ENCODE measurements at regions not wholly inside any gene's neighbourhood (a gene's known extent, or its start where the extent isn't known, plus 50 kb on each side); places are given as distances from the start of the nearest gene placed in this dataset.

- ATAC-seq (no peak), DNase-seq (ENCODE audit: low spot score) (no peak)
- H3K27ac Mint-ChIP-seq, result no peak overlapping the region
- H3K9me3 Mint-ChIP-seq, result no peaks in the 10 kb centered on the region
- no peak overlapping the region for H3K4me3 Mint-ChIP-seq
- H3K4me1 Mint-ChIP-seq (ENCODE audit: low read depth in 2 of 2), result no peaks in the 10 kb centered on the region
- peaks cover 7 to 8% of the 10 kb centered on the region in 2 donors for H3K27me3 Mint-ChIP-seq
- no peaks in the 10 kb centered on the region for H3K36me3 Mint-ChIP-seq
These were observed 345.8 kb downstream of the ZNF516 start for GRCh38 chr18:76149284-76149683.

- H3K36me3 Mint-ChIP-seq, result no peaks in the 10 kb centered on the region
- no peak overlapping the region for H3K4me3 Mint-ChIP-seq
- no peaks in the 10 kb centered on the region for H3K9me3 Mint-ChIP-seq
- no peaks in the 10 kb centered on the region for H3K4me1 Mint-ChIP-seq (ENCODE audit: low read depth in 2 of 2)
- DNase-seq (ENCODE audit: low spot score), result no peak
- H3K27me3 Mint-ChIP-seq, result peaks cover under 1 to 2% of the 10 kb centered on the region in 2 donors
- H3K27ac Mint-ChIP-seq, result no peak overlapping the region
- ATAC-seq, result no peak
These were observed 349.3 kb downstream of the ZNF516 start for GRCh38 chr18:76145521-76146376.

- Mint-ChIP-seq H3K27ac (no peak overlapping the region), H3K36me3 (no peaks in the 10 kb centered on the region), H3K27me3 (peaks cover 5 to 6% of the 10 kb centered on the region in 2 donors), H3K9me3 (no peaks in the 10 kb centered on the region), H3K4me3 (no peak overlapping the region), H3K4me1 (ENCODE audit: low read depth in 2 of 2) (no peaks in the 10 kb centered on the region)
- ATAC-seq (peak in 1 of 2 donors; percentile 16), DNase-seq (ENCODE audit: low spot score) (no peak)
These were observed 350.2 kb downstream of the ZNF516 start for GRCh38 chr18:76144844-76145243.

- no peak overlapping the region for H3K27ac Mint-ChIP-seq
- H3K4me3 Mint-ChIP-seq, result no peak overlapping the region
- H3K36me3 Mint-ChIP-seq, result no peaks in the 10 kb centered on the region
- H3K4me1 Mint-ChIP-seq (ENCODE audit: low read depth in 2 of 2), result no peaks in the 10 kb centered on the region
- peaks cover 6 to 7% of the 10 kb centered on the region in 2 donors for H3K27me3 Mint-ChIP-seq
- no peaks in the 10 kb centered on the region for H3K9me3 Mint-ChIP-seq
- ATAC-seq (no peak), DNase-seq (ENCODE audit: low spot score) (no peak)
These were observed 352.4 kb downstream of the ZNF516 start for GRCh38 chr18:76142611-76143010.

- no peak overlapping the region for H3K27ac Mint-ChIP-seq
- no peak for DNase-seq (ENCODE audit: low spot score)
- no peaks in the 10 kb centered on the region for H3K4me1 Mint-ChIP-seq (ENCODE audit: low read depth in 2 of 2)
- H3K36me3 Mint-ChIP-seq, result no peaks in the 10 kb centered on the region
- peaks cover 6 to 7% of the 10 kb centered on the region in 2 donors for H3K27me3 Mint-ChIP-seq
- no peak overlapping the region for H3K4me3 Mint-ChIP-seq
- H3K9me3 Mint-ChIP-seq, result no peaks in the 10 kb centered on the region
- peak; percentile 9 to 53 for ATAC-seq
These were observed 355.2 kb downstream of the ZNF516 start for GRCh38 chr18:76139844-76140243.

GRCh38 chr18:76137216-76137615 is 357.8 kb downstream of the ZNF516 start:
- H3K27ac Mint-ChIP-seq, result no peak overlapping the region
- peaks cover 4% of the 10 kb centered on the region for H3K9me3 Mint-ChIP-seq
- H3K4me3 Mint-ChIP-seq, result no peak overlapping the region
- H3K36me3 Mint-ChIP-seq, result no peaks in the 10 kb centered on the region
- H3K27me3 Mint-ChIP-seq, result peaks cover 7 to 15% of the 10 kb centered on the region in 2 donors
- no peaks in the 10 kb centered on the region for H3K4me1 Mint-ChIP-seq (ENCODE audit: low read depth in 2 of 2)
- DNase-seq (ENCODE audit: low spot score), result no peak
- ATAC-seq, result no peak

GRCh38 chr18:76136701-76137100 is 358.3 kb downstream of the ZNF516 start:
- H3K4me3 Mint-ChIP-seq, result no peak overlapping the region
- no peaks in the 10 kb centered on the region for H3K4me1 Mint-ChIP-seq (ENCODE audit: low read depth in 2 of 2)
- H3K27ac Mint-ChIP-seq, result no peak overlapping the region
- peaks cover 7 to 15% of the 10 kb centered on the region in 2 donors for H3K27me3 Mint-ChIP-seq
- no peak for DNase-seq (ENCODE audit: low spot score)
- H3K9me3 Mint-ChIP-seq, result peaks cover 4% of the 10 kb centered on the region
- no peak for ATAC-seq
- no peaks in the 10 kb centered on the region for H3K36me3 Mint-ChIP-seq

GRCh38 chr18:76134628-76135027 is 360.4 kb downstream of the ZNF516 start:
- peaks cover 3 to 8% of the 10 kb centered on the region in 2 donors for H3K27me3 Mint-ChIP-seq
- H3K27ac Mint-ChIP-seq, result no peak overlapping the region
- H3K4me1 Mint-ChIP-seq (ENCODE audit: low read depth in 2 of 2), result no peaks in the 10 kb centered on the region
- ATAC-seq (no peak), DNase-seq (ENCODE audit: low spot score) (no peak)
- no peaks in the 10 kb centered on the region for H3K36me3 Mint-ChIP-seq
- peaks cover 4% of the 10 kb centered on the region for H3K9me3 Mint-ChIP-seq
- no peak overlapping the region for H3K4me3 Mint-ChIP-seq

- H3K4me1 Mint-ChIP-seq (ENCODE audit: low read depth in 2 of 2), result no peaks in the 10 kb centered on the region
- no peaks in the 10 kb centered on the region for H3K36me3 Mint-ChIP-seq
- peaks cover 4% of the 10 kb centered on the region for H3K9me3 Mint-ChIP-seq
- no peak overlapping the region for H3K4me3 Mint-ChIP-seq
- peaks cover 2 to 8% of the 10 kb centered on the region in 2 donors for H3K27me3 Mint-ChIP-seq
- ATAC-seq (no peak), DNase-seq (ENCODE audit: low spot score) (no peak)
- no peak overlapping the region for H3K27ac Mint-ChIP-seq
These were observed 361.2 kb downstream of the ZNF516 start for GRCh38 chr18:76133873-76134272.

- no peak overlapping the region for H3K4me3 Mint-ChIP-seq
- H3K27ac Mint-ChIP-seq, result no peak overlapping the region
- H3K9me3 Mint-ChIP-seq, result peaks cover 4% of the 10 kb centered on the region
- DNase-seq (ENCODE audit: low spot score) (no peak), ATAC-seq (no peak)
- H3K27me3 Mint-ChIP-seq, result peaks cover 0 to 8% of the 10 kb centered on the region in 2 donors
- H3K36me3 Mint-ChIP-seq, result no peaks in the 10 kb centered on the region
- no peaks in the 10 kb centered on the region for H3K4me1 Mint-ChIP-seq (ENCODE audit: low read depth in 2 of 2)
These were observed 363.3 kb downstream of the ZNF516 start for GRCh38 chr18:76131738-76132137.

GRCh38 chr18:76130845-76131244 is 364.2 kb downstream of the ZNF516 start:
- no peak overlapping the region for H3K27ac Mint-ChIP-seq
- peaks cover 4% of the 10 kb centered on the region for H3K9me3 Mint-ChIP-seq
- H3K4me3 Mint-ChIP-seq, result no peak overlapping the region
- no peaks in the 10 kb centered on the region for H3K4me1 Mint-ChIP-seq (ENCODE audit: low read depth in 2 of 2)
- peaks cover 0 to 8% of the 10 kb centered on the region in 2 donors for H3K27me3 Mint-ChIP-seq
- ATAC-seq, result no peak
- H3K36me3 Mint-ChIP-seq, result no peaks in the 10 kb centered on the region
- DNase-seq (ENCODE audit: low spot score), result no peak

GRCh38 chr18:76126327-76126726 is 368.7 kb downstream of the ZNF516 start:
- Mint-ChIP-seq H3K4me3 (no peak overlapping the region), H3K9me3 (no peaks in the 10 kb centered on the region), H3K4me1 (ENCODE audit: low read depth in 2 of 2) (no peaks in the 10 kb centered on the region), H3K27me3 (no peaks in the 10 kb centered on the region), H3K27ac (no peak overlapping the region), H3K36me3 (no peaks in the 10 kb centered on the region)
- ATAC-seq (peak in 1 of 2 donors; percentile 52), DNase-seq (ENCODE audit: low spot score) (no peak)

GRCh38 chr18:76121011-76121410 is 374.0 kb downstream of the ZNF516 start:
- H3K4me3 Mint-ChIP-seq, result no peak overlapping the region
- H3K36me3 Mint-ChIP-seq, result no peaks in the 10 kb centered on the region
- H3K4me1 Mint-ChIP-seq (ENCODE audit: low read depth in 2 of 2), result no peaks in the 10 kb centered on the region
- DNase-seq (ENCODE audit: low spot score) (no peak), ATAC-seq (no peak)
- H3K27me3 Mint-ChIP-seq, result no peaks in the 10 kb centered on the region
- no peak overlapping the region for H3K27ac Mint-ChIP-seq
- no peaks in the 10 kb centered on the region for H3K9me3 Mint-ChIP-seq

GRCh38 chr18:76115580-76115979 is 379.5 kb downstream of the ZNF516 start:
- H3K27ac Mint-ChIP-seq, result no peak overlapping the region
- ATAC-seq (peak in 1 of 2 donors; percentile 44), DNase-seq (ENCODE audit: low spot score) (no peak)
- no peak overlapping the region for H3K4me3 Mint-ChIP-seq
- no peaks in the 10 kb centered on the region for H3K36me3 Mint-ChIP-seq
- H3K9me3 Mint-ChIP-seq, result no peaks in the 10 kb centered on the region
- H3K27me3 Mint-ChIP-seq, result peaks cover 0 to 2% of the 10 kb centered on the region in 2 donors
- H3K4me1 Mint-ChIP-seq (ENCODE audit: low read depth in 2 of 2), result no peaks in the 10 kb centered on the region
